Panc1 (cell line): ENCODE measurements at regions not wholly inside any gene's neighbourhood (a gene's known extent, or its start where the extent isn't known, plus 50 kb on each side); places are given as distances from the start of the nearest gene placed in this dataset.

Source experiments
- ATAC-seq: fragments of 200-7000 bp; cut with Tn5 transposase; 2 replicates; pipeline ENCODE4 v1.9.1; 2020; ENCODE audit warnings: mild to moderate bottlenecking, moderate library complexity
- BruUV-seq: library from RNA; stranded (reverse); fragments of 400-500 nt; replicated peaks from 2 replicates; lab custom pipeline; 2021; lab: Mats Ljungman, UMichigan
- CTCF ChIA-PET: fragments of 300-600 bp; sonication (Branson Sonifier 250); formaldehyde crosslinking; loops from one replicate; lab custom pipeline; 2022; ENCODE audit warnings: antibody characterized with exemption; lab: Charles Lee
- POLR2A ChIA-PET: fragments of 300-600 bp; sonication (Branson Sonifier 250); formaldehyde crosslinking; loops from one replicate; lab custom pipeline; 2022; ENCODE audit warnings: antibody characterized with exemption; lab: Charles Lee
- DNase-seq: peaks from one replicate; pipeline ENCODE4 v3.0.0-alpha.2; 2010; ENCODE audit warnings: low read depth, low spot score
- H3K27ac ChIP-seq: 2 replicates; pipeline ENCODE4 v1.5.1; 2011; ENCODE audit warnings: mild to moderate bottlenecking, low read length, inconsistent platforms
- H3K27me3 ChIP-seq: fragments of 200-500 bp; sonication (Bioruptor generic); 2 replicates; pipeline ENCODE4 v1.6.0; 2014; ENCODE audit warnings: low read length, inconsistent platforms; ENCODE audit not compliant: control insufficient read depth, insufficient read depth
- H3K36me3 ChIP-seq: fragments of 200-500 bp; sonication (Bioruptor generic); 2 replicates; pipeline ENCODE4 v1.5.1; 2014; ENCODE audit warnings: inconsistent platforms, mild to moderate bottlenecking, low read length, moderate library complexity; ENCODE audit not compliant: control insufficient read depth, insufficient read depth
- H3K4me1 ChIP-seq: 2 replicates; pipeline ENCODE4 v1.5.1; 2011; ENCODE audit warnings: inconsistent platforms, mild to moderate bottlenecking, low read length, moderate library complexity; ENCODE audit not compliant: control insufficient read depth, insufficient read depth
- H3K4me3 ChIP-seq, 2 experiments: 2 replicates each; pipeline ENCODE4 v1.5.1; 2011 to 2012; ENCODE audit warnings: low read depth in 2 of 2, low read length in 2 of 2, mild to moderate bottlenecking in 2 of 2, inconsistent platforms in 1 of 2, moderate library complexity in 1 of 2
- H3K9me3 ChIP-seq: fragments of 200-500 bp; sonication (Bioruptor generic); 2 replicates; pipeline ENCODE4 v1.5.1; 2014; ENCODE audit warnings: low read depth, mild to moderate bottlenecking, inconsistent platforms, low read length, moderate library complexity; ENCODE audit not compliant: control insufficient read depth, insufficient read depth
- CTCF ChIP-seq: fragments of 450-650 bp; IDR thresholded peaks from 2 replicates; pipeline ENCODE4 v1.5.1; 2017; ENCODE audit warnings: mild to moderate bottlenecking
- POLR2AphosphoS5 ChIP-seq: IDR thresholded peaks from 2 replicates; pipeline ENCODE4 v1.6.1; 2012; ENCODE audit warnings: mild to moderate bottlenecking, low read depth, low read length, moderate library complexity
- SIN3A ChIP-seq: IDR thresholded peaks from 2 replicates; pipeline ENCODE4 v1.6.1; 2012; ENCODE audit warnings: low read depth, mild to moderate bottlenecking, low read length, moderate library complexity, borderline replicate concordance; ENCODE audit not compliant: insufficient read depth
- TCF7L2 ChIP-seq: IDR thresholded peaks from 2 replicates; pipeline ENCODE4 v1.6.1; 2011; ENCODE audit warnings: mild to moderate bottlenecking, low read depth, low read length, inconsistent platforms
- in situ Hi-C: cut with HindIII; loops from 2 replicates; pipeline ENCODE4 v1.10.0; 2016; ENCODE audit warnings: low sequenced_read_pairs, low pct_unique_long_range_greater_than_20kb
- intact Hi-C: fragments of 100-400 bp; cut with micrococcal nuclease; formaldehyde crosslinking; loops from one replicate; pipeline ENCODE4 v1.10.0; 2022; ENCODE audit not compliant: unreplicated experiment
- TF ChIP-seq, protein P1 (sequence below), 2 experiments: IDR thresholded peaks; 2 replicates each; pipeline ENCODE4 v1.6.1; 2011 to 2012; ENCODE audit warnings: low read depth in 2 of 2, control low read depth in 1 of 2, low read length in 1 of 2, mild to moderate bottlenecking in 1 of 2, moderate library complexity in 1 of 2; ENCODE audit not compliant: insufficient read depth in 1 of 2

- TF ChIP-seq SIN3A (no peak), TCF7L2 (no peak), POLR2AphosphoS5 (no peak), CTCF (no peak)
- TF ChIP-seq, protein P1, sequence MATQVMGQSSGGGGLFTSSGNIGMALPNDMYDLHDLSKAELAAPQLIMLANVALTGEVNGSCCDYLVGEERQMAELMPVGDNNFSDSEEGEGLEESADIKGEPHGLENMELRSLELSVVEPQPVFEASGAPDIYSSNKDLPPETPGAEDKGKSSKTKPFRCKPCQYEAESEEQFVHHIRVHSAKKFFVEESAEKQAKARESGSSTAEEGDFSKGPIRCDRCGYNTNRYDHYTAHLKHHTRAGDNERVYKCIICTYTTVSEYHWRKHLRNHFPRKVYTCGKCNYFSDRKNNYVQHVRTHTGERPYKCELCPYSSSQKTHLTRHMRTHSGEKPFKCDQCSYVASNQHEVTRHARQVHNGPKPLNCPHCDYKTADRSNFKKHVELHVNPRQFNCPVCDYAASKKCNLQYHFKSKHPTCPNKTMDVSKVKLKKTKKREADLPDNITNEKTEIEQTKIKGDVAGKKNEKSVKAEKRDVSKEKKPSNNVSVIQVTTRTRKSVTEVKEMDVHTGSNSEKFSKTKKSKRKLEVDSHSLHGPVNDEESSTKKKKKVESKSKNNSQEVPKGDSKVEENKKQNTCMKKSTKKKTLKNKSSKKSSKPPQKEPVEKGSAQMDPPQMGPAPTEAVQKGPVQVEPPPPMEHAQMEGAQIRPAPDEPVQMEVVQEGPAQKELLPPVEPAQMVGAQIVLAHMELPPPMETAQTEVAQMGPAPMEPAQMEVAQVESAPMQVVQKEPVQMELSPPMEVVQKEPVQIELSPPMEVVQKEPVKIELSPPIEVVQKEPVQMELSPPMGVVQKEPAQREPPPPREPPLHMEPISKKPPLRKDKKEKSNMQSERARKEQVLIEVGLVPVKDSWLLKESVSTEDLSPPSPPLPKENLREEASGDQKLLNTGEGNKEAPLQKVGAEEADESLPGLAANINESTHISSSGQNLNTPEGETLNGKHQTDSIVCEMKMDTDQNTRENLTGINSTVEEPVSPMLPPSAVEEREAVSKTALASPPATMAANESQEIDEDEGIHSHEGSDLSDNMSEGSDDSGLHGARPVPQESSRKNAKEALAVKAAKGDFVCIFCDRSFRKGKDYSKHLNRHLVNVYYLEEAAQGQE (IDR thresholded peaks at IDR 0.05; ENCODE audit: insufficient read depth in 1 of 2, low read depth in 2 of 2, low read length in 1 of 2), result no peak
- no peak for ATAC-seq
- no peaks in the 10 kb centered on the region for H3K36me3 ChIP-seq
- CTCF ChIA-PET, result no interaction called here
- H3K9me3 ChIP-seq, result no peaks in the 10 kb centered on the region
- no TSS peak for BruUV-seq
- H3K27ac ChIP-seq, result no peak overlapping the region
- no peaks in the 10 kb centered on the region for H3K4me1 ChIP-seq
- POLR2A ChIA-PET, result no interaction called here
- in situ Hi-C loops, result no loop called here
- no peaks in the 10 kb centered on the region for H3K27me3 ChIP-seq
- intact Hi-C loops, result no loop called here
- no peak for DNase-seq
- no peak overlapping the region for H3K4me3 ChIP-seq
These were observed 603.5 kb upstream of the NRP1 start for GRCh38 chr10:33938001-33938400.

DNA sequence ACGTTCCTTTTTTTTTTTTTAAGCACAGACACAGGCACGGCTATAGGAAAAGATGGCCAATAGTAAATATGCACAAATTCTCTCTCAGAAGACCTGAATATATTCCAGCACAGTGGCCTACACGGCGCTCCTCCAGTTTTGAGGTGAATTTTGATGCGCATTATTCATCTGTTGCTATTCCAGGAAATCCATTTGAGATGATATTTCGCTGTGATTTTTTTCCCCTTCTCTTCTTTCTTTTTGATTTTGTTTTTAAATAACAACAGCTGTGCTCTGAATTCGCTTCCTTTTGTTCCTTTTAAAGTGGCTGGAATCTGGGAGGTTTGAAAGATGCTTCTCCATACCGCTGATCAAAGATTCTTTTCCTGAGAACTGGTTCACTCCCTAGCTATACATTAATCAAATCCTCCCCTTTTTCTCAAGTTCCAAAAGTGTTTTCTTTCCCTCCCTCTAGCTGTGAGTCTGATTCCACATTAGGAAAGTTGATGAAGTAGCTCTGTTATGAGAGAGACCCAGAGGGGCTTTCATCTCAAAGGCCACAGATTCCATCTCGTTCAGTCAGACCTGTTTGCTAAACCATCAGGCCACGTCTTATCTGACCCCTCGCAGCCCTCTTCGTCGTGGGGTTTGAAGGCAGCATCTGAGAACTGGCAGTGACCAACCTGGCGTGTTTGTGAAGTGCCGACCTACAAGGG lies 602.7 kb upstream of the NRP1 start:
- Histone ChIP-seq H3K4me3 (no peak overlapping the region), H3K27ac (no peak overlapping the region), H3K36me3 (no peaks in the 10 kb centered on the region), H3K4me1 (no peaks in the 10 kb centered on the region), H3K27me3 (no peaks in the 10 kb centered on the region), H3K9me3 (no peaks in the 10 kb centered on the region)
- in situ Hi-C loops, result no loop called here
- TF ChIP-seq CTCF, result no peak
- TF ChIP-seq TCF7L2, result no peak
- no peak for TF ChIP-seq POLR2AphosphoS5
- no peak for TF ChIP-seq SIN3A
- TF ChIP-seq, protein P1 (IDR thresholded peaks at IDR 0.05; ENCODE audit: insufficient read depth in 1 of 2, low read depth in 2 of 2, low read length in 1 of 2), result no peak
- intact Hi-C loops, result no loop called here
- BruUV-seq, result no TSS peak
- DNase-seq (no peak), ATAC-seq (no peak)
- ChIA-PET POLR2A (interaction anchor here (0.6 kb wide), 1 partner anchor 705 kb away, joined by 22 read pairs; no protein-coding TSS in a partner anchor), CTCF (no interaction called here)
